ENCODE measurements at regions not wholly inside any gene's neighbourhood (a gene's known extent, or its start where the extent isn't known, plus 50 kb on each side); places are given as distances from the start of the nearest gene placed in this dataset.

DNA sequence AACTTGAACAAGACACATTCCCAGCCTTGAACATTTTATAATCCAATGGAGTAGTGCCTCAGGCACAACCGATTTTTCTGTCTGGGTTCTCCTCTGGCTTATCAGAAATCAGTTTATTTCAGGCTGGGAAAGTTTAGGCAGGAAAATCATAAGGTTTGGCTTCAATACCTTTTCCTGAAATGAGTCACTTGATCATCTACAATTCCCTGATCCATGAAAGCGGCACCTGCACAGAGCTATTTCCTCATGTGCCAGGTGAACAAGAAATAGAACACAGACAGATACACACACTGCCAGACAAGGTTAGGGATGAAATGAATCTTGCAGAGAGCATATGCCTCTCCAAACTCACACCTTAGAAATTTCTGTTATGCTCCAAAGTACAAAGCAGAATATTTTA is 106.7 kb upstream of the OR9G4 start (continued):
- TF ChIP-seq, protein P1, sequence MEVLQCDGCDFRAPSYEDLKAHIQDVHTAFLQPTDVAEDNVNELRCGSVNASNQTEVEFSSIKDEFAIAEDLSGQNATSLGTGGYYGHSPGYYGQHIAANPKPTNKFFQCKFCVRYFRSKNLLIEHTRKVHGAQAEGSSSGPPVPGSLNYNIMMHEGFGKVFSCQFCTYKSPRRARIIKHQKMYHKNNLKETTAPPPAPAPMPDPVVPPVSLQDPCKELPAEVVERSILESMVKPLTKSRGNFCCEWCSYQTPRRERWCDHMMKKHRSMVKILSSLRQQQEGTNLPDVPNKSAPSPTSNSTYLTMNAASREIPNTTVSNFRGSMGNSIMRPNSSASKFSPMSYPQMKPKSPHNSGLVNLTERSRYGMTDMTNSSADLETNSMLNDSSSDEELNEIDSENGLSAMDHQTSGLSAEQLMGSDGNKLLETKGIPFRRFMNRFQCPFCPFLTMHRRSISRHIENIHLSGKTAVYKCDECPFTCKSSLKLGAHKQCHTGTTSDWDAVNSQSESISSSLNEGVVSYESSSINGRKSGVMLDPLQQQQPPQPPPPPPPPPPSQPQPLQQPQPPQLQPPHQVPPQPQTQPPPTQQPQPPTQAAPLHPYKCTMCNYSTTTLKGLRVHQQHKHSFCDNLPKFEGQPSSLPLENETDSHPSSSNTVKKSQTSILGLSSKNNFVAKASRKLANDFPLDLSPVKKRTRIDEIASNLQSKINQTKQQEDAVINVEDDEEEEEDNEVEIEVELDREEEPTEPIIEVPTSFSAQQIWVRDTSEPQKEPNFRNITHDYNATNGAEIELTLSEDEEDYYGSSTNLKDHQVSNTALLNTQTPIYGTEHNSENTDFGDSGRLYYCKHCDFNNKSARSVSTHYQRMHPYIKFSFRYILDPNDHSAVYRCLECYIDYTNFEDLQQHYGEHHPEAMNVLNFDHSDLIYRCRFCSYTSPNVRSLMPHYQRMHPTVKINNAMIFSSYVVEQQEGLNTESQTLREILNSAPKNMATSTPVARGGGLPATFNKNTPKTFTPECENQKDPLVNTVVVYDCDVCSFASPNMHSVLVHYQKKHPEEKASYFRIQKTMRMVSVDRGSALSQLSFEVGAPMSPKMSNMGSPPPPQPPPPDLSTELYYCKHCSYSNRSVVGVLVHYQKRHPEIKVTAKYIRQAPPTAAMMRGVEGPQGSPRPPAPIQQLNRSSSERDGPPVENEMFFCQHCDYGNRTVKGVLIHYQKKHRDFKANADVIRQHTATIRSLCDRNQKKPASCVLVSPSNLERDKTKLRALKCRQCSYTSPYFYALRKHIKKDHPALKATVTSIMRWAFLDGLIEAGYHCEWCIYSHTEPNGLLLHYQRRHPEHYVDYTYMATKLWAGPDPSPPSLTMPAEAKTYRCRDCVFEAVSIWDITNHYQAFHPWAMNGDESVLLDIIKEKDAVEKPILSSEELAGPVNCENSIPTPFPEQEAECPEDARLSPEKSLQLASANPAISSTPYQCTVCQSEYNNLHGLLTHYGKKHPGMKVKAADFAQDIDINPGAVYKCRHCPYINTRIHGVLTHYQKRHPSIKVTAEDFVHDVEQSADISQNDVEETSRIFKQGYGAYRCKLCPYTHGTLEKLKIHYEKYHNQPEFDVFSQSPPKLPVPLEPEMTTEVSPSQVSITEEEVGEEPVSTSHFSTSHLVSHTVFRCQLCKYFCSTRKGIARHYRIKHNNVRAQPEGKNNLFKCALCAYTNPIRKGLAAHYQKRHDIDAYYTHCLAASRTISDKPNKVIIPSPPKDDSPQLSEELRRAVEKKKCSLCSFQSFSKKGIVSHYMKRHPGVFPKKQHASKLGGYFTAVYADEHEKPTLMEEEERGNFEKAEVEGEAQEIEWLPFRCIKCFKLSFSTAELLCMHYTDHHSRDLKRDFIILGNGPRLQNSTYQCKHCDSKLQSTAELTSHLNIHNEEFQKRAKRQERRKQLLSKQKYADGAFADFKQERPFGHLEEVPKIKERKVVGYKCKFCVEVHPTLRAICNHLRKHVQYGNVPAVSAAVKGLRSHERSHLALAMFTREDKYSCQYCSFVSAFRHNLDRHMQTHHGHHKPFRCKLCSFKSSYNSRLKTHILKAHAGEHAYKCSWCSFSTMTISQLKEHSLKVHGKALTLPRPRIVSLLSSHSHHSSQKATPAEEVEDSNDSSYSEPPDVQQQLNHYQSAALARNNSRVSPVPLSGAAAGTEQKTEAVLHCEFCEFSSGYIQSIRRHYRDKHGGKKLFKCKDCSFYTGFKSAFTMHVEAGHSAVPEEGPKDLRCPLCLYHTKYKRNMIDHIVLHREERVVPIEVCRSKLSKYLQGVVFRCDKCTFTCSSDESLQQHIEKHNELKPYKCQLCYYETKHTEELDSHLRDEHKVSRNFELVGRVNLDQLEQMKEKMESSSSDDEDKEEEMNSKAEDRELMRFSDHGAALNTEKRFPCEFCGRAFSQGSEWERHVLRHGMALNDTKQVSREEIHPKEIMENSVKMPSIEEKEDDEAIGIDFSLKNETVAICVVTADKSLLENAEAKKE (CRISPR knock-in tag; IDR thresholded peaks at IDR 0.05) = no peak
- TF ChIP-seq ZNF114 (CRISPR knock-in tag; IDR thresholded peaks at IDR 0.05) (no peak), STAT1 (IDR thresholded peaks at IDR 0.05; ENCODE audit: unreplicated experiment) (no peak), POLR2AphosphoS5 (IDR thresholded peaks at IDR 0.05; ENCODE audit: low read depth) (no peak), EZH2phosphoT487 (IDR thresholded peaks at IDR 0.05; ENCODE audit: unreplicated experiment) (no peak), EZH2 (IDR thresholded peaks at IDR 0.05; ENCODE audit: low read depth, unreplicated experiment) (no peak), NANOG (IDR thresholded peaks at IDR 0.05; ENCODE audit: borderline replicate concordance) (no peak)
- TF ChIP-seq, protein P2, sequence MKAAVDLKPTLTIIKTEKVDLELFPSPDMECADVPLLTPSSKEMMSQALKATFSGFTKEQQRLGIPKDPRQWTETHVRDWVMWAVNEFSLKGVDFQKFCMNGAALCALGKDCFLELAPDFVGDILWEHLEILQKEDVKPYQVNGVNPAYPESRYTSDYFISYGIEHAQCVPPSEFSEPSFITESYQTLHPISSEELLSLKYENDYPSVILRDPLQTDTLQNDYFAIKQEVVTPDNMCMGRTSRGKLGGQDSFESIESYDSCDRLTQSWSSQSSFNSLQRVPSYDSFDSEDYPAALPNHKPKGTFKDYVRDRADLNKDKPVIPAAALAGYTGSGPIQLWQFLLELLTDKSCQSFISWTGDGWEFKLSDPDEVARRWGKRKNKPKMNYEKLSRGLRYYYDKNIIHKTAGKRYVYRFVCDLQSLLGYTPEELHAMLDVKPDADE (IDR thresholded peaks at IDR 0.05) = no peak

DNA sequence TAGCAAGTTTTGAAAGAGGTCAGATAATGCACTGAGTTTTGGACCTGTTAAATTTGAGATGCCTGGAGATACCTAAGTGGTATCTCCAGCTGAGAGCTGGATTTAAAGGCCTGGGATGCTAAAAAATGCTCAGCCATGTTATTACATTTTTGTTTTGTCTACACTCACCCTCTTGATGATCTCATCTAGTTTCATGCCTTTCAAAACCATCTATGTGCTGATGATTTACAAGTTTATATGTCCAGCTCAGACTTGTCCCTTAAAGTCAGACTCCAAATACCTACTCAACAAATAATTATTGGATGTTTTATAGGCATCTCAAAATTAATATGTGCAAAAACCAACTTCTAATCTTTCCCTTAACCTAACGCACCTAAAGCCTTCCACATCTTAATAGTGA is 103.6 kb upstream of the OR9G4 start:
- Histone ChIP-seq H3K4me2 (no peak overlapping the region), H3F3A (replicated peaks; ENCODE audit: low read depth) (no peaks in the 10 kb centered on the region), H3K36me3 (ENCODE audit: insufficient read depth) (no peaks in the 10 kb centered on the region), H3K79me2 (replicated peaks; ENCODE audit: insufficient read depth) (no peaks in the 10 kb centered on the region), H3K4me1 (ENCODE audit: insufficient read depth) (no peaks in the 10 kb centered on the region), H3K9me2 (ENCODE audit: insufficient read depth) (no peaks in the 10 kb centered on the region; the same call in 1 of the 2 replicates), H4K20me1 (replicated peaks; ENCODE audit: insufficient read depth) (no peaks in the 10 kb centered on the region), H2AFZ (no peak overlapping the region), H3K4me3 (no peak overlapping the region), H3K27ac (ENCODE audit: low read depth) (no peak overlapping the region), H3K27me3 (ENCODE audit: insufficient read depth) (no peaks in the 10 kb centered on the region)
- ATAC-seq = no peak
- no peak overlapping the region for H3K4me3 Mint-ChIP-seq
- DNase-seq (ENCODE audit: low spot score) = no peak
- TF ChIP-seq, protein P2 (IDR thresholded peaks at IDR 0.05) = no peak
- no peak for TF ChIP-seq ZNF331 (CRISPR knock-in tag; IDR thresholded peaks at IDR 0.05; ENCODE audit: low read depth)
- H3K27ac Mint-ChIP-seq = no peak overlapping the region
- peaks cover 4% of the 10 kb centered on the region; the same call in 1 of the 3 replicates for H3K36me3 Mint-ChIP-seq (ENCODE audit: low read depth)
- no peaks in the 10 kb centered on the region for H3K4me1 Mint-ChIP-seq
- H3K27me3 Mint-ChIP-seq (ENCODE audit: insufficient read depth, low read depth, poor library complexity) = no peaks in the 10 kb centered on the region
- H3K9me3 Mint-ChIP-seq = peaks cover 29% of the 10 kb centered on the region

Data from GM23338 (cell line).